ENCODE measurements at regions not wholly inside any gene's neighbourhood (a gene's known extent, or its start where the extent isn't known, plus 50 kb on each side); places are given as distances from the start of the nearest gene placed in this dataset.

DNA sequence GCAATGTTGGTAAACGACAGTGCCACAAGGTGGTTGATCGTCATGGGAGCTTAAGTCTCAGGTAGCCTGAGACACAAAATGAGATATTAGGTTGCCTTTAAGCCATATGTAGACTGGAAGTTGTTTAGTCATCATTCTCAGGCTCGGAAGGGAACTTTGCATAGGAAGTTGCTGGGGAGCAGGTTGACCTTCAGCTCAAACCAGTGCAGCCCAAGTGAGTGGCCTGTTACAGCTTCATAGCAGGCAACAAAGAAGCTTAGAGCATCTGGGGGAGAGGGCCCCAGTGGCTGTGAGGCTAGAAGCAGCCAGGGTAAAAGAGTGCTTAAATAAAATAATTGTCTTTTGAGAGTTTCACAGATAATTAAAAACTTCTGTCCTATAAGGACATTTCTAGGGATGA lies 404.0 kb downstream of the GUCY1A2 start:
- Histone ChIP-seq H2AFZ (ENCODE audit: low read depth, low read length) (no peak overlapping the region), H3K9ac (replicated peaks; ENCODE audit: extremely low read depth, insufficient read depth, low read length) (no peak overlapping the region), H3K36me3 (ENCODE audit: control insufficient read depth in 2 of 2, extremely low read depth in 1 of 2, insufficient read depth in 2 of 2, low read length in 2 of 2) (no peaks in the 10 kb centered on the region), H3K9me3 (replicated peaks; ENCODE audit: control insufficient read depth, insufficient read depth, low read length) (peaks cover under 1% of the 10 kb centered on the region), H3K4me2 (ENCODE audit: insufficient read depth, low read length) (no peak overlapping the region), H3K9me1 (replicated peaks; ENCODE audit: control insufficient read depth, extremely low read depth, insufficient read depth, low read length) (no peaks in the 10 kb centered on the region), H3K79me2 (ENCODE audit: control insufficient read depth, insufficient read depth, low read length) (no peaks in the 10 kb centered on the region), H4K20me1 (replicated peaks; ENCODE audit: control insufficient read depth, extremely low read depth, insufficient read depth, low read length) (no peaks in the 10 kb centered on the region), H3K27ac (ENCODE audit: insufficient read depth, low read depth, low read length) (no peak overlapping the region), H3K4me3 (replicated peaks in 1 of 3; ENCODE audit: insufficient read depth in 1 of 3, low read depth in 1 of 3, low read length in 3 of 3) (no peak overlapping the region), H3K27me3 (ENCODE audit: control insufficient read depth in 2 of 2, insufficient read depth in 2 of 2, low read length in 2 of 2) (no peaks in the 10 kb centered on the region), H3K4me1 (ENCODE audit: control insufficient read depth, extremely low read depth, insufficient read depth, low read length) (no peaks in the 10 kb centered on the region)
- dilution Hi-C loops (cut with MboI; ENCODE audit: extremely low pct_ligation_motif_present, low sequenced_read_pairs) (no loop called here), intact Hi-C loops (cut with micrococcal nuclease) (no loop called here)
- no TSS peak for BruUV-seq (replicated peaks)
- TF ChIP-seq, protein P1, sequence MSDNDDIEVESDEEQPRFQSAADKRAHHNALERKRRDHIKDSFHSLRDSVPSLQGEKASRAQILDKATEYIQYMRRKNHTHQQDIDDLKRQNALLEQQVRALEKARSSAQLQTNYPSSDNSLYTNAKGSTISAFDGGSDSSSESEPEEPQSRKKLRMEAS (IDR thresholded peaks at IDR 0.05; ENCODE audit: insufficient read depth, insufficient read length): no peak
- TF ChIP-seq MYC (IDR thresholded peaks at IDR 0.05; ENCODE audit: low read depth, low read length) (no peak), POLR2A (IDR thresholded peaks at IDR 0.05; ENCODE audit: low read depth, low read length) (no peak)
- DNase-seq (ENCODE audit: low read depth, low spot score): no peak
- no peak for FAIRE-seq
- ChIA-PET POLR2A (no interaction called here), CTCF (no interaction called here)

DNA sequence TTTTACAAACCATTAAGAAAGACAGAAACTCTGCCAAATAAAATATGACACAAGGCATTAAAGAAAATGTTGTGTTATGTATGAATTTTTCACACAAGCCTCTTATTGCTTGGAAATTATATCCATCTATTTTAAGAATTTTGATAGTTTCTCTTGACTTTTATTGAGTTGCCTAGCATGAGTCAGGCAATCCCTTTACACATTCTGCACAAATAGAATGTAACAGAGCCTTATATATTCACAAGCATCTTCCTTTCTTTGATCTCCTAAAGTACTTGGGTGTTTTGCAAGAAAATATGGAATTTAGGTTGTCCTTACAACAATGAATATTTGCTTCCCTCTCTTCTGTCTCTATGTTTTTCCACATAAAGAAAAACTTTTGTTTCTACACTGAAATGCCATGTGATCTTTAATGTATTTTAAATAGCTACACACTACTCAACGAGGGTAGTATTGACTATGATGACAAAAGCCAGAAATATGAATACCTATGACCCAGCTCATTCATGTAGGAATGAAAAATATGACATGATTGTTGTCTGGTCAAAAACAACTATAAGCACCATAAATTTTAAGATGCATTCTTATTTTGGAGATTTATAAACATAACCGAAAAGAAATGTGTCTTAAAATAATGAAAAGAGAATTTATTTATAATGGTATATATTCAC lies 398.8 kb downstream of the GUCY1A2 start:
- no peak overlapping the region for H3K9ac ChIP-seq (replicated peaks; ENCODE audit: extremely low read depth, insufficient read depth, low read length)

More for the DNA sequence above, 398.8 kb downstream of the GUCY1A2 start:
- no peak for DNase-seq (ENCODE audit: low read depth, low spot score)
- FAIRE-seq: no peak
- H3K27ac ChIP-seq (ENCODE audit: insufficient read depth, low read depth, low read length): no peak overlapping the region
- dilution Hi-C loops (cut with MboI; ENCODE audit: extremely low pct_ligation_motif_present, low sequenced_read_pairs) (no loop called here), intact Hi-C loops (cut with micrococcal nuclease) (no loop called here)
- ChIA-PET CTCF (no interaction called here), POLR2A (no interaction called here)
- H3K9me1 ChIP-seq (replicated peaks; ENCODE audit: control insufficient read depth, extremely low read depth, insufficient read depth, low read length): no peaks in the 10 kb centered on the region
- BruUV-seq (replicated peaks): no TSS peak
- no peaks in the 10 kb centered on the region for H3K9me3 ChIP-seq (replicated peaks; ENCODE audit: control insufficient read depth, insufficient read depth, low read length)
- TF ChIP-seq POLR2A (IDR thresholded peaks at IDR 0.05; ENCODE audit: low read depth, low read length) (no peak), FOS (IDR thresholded peaks at IDR 0.05; ENCODE audit: borderline replicate concordance, insufficient read depth, low read length) (no peak), GATA2 (IDR thresholded peaks at IDR 0.05; ENCODE audit: insufficient read depth, insufficient read length, low read depth, low read length) (no peak), MYC (IDR thresholded peaks at IDR 0.05; ENCODE audit: low read depth, low read length) (no peak), JUN (IDR thresholded peaks at IDR 0.05; ENCODE audit: borderline replicate concordance, insufficient read depth, insufficient read length, low read depth) (no peak), POLR2AphosphoS5 (IDR thresholded peaks at IDR 0.05; ENCODE audit: insufficient read depth, low read depth, low read length) (no peak), EZH2 (IDR thresholded peaks at IDR 0.05; ENCODE audit: borderline replicate concordance, low read depth, low read length, severe bottlenecking) (no peak)
- TF ChIP-seq, protein P2, sequence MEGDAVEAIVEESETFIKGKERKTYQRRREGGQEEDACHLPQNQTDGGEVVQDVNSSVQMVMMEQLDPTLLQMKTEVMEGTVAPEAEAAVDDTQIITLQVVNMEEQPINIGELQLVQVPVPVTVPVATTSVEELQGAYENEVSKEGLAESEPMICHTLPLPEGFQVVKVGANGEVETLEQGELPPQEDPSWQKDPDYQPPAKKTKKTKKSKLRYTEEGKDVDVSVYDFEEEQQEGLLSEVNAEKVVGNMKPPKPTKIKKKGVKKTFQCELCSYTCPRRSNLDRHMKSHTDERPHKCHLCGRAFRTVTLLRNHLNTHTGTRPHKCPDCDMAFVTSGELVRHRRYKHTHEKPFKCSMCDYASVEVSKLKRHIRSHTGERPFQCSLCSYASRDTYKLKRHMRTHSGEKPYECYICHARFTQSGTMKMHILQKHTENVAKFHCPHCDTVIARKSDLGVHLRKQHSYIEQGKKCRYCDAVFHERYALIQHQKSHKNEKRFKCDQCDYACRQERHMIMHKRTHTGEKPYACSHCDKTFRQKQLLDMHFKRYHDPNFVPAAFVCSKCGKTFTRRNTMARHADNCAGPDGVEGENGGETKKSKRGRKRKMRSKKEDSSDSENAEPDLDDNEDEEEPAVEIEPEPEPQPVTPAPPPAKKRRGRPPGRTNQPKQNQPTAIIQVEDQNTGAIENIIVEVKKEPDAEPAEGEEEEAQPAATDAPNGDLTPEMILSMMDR (IDR thresholded peaks at IDR 0.05; ENCODE audit: extremely low read depth in 1 of 2, insufficient read depth in 1 of 2, low read depth in 1 of 2, low read length in 2 of 2): no peak
- TF ChIP-seq, protein P1 (IDR thresholded peaks at IDR 0.05; ENCODE audit: insufficient read depth, insufficient read length): no peak
- no peak overlapping the region for H2AFZ ChIP-seq (ENCODE audit: low read depth, low read length)
- no peak overlapping the region for H3K4me2 ChIP-seq (ENCODE audit: insufficient read depth, low read length)
- H3K79me2 ChIP-seq (ENCODE audit: control insufficient read depth, insufficient read depth, low read length): no peaks in the 10 kb centered on the region
- no peaks in the 10 kb centered on the region for H3K27me3 ChIP-seq (ENCODE audit: control insufficient read depth in 2 of 2, insufficient read depth in 2 of 2, low read length in 2 of 2)
- H3K36me3 ChIP-seq (ENCODE audit: control insufficient read depth in 2 of 2, extremely low read depth in 1 of 2, insufficient read depth in 2 of 2, low read length in 2 of 2): no peaks in the 10 kb centered on the region
- H4K20me1 ChIP-seq (replicated peaks; ENCODE audit: control insufficient read depth, extremely low read depth, insufficient read depth, low read length): no peaks in the 10 kb centered on the region
- H3K4me1 ChIP-seq (ENCODE audit: control insufficient read depth, extremely low read depth, insufficient read depth, low read length): no peaks in the 10 kb centered on the region
- no peak overlapping the region for H3K4me3 ChIP-seq (replicated peaks in 1 of 3; ENCODE audit: insufficient read depth in 1 of 3, low read depth in 1 of 3, low read length in 3 of 3)

Data from endothelial cell of umbilical vein (primary cell).